Adrenal gland (tissue), 9 donors: ENCODE measurements at regions not wholly inside any gene's neighbourhood (a gene's known extent, or its start where the extent isn't known, plus 50 kb on each side); places are given as distances from the start of the nearest gene placed in this dataset.
"Not testable (repeated sequence)": the region's sequence is repeated elsewhere in the genome, so short reads cannot be mapped to it uniquely, and the experiment has no call there.

Source experiments
- DNase-seq, 7 donors: peaks; one replicate each; pipeline ENCODE4 v3.0.0-alpha.2; 2019 to 2020
- H3K27ac ChIP-seq, 5 donors: fragments of 200-600 bp; sonication (generic) in 4 of 5; 1 replicate in 3 of 5; 2 replicates in 2 of 5; pipeline versions ENCODE4 v1.5.1 to v1.8.0; 2016 to 2020; ENCODE audit warnings: mild to moderate bottlenecking in 1 of 5
- H3K27me3 ChIP-seq: fragments of 200-600 bp; 2 replicates; pipeline ENCODE4 v1.8.0; 2021
- H3K36me3 ChIP-seq, 2 donors: fragments of 200-600 bp; replicated peaks in 1 of 2; 1 replicate in 1 of 2; 2 replicates in 1 of 2; pipeline versions ENCODE4 v1.5.1 to v1.8.0; 2018 to 2022
- H3K4me1 ChIP-seq, 2 donors: fragments of 200-600 bp; replicated peaks in 1 of 2; 1 replicate in 1 of 2; 2 replicates in 1 of 2; pipeline versions ENCODE4 v1.5.1 to v1.8.0; 2018 to 2021
- H3K4me3 ChIP-seq, 4 donors: fragments of 200-600 bp; sonication (generic) in 3 of 4; one replicate each; pipeline ENCODE4 v1.5.1; 2016 to 2018
- H3K9me3 ChIP-seq, 3 donors: fragments of 200-600 bp; sonication (generic) in 1 of 3; replicated peaks in 1 of 3; 1 replicate in 2 of 3; 2 replicates in 1 of 3; pipeline versions ENCODE4 v1.5.1 to v1.8.0; 2016 to 2021
- CTCF ChIP-seq, 6 experiments: fragments of 450-650 bp in 4 of 6; fragments of 200-600 bp in 2 of 6; sonication (generic) in 1 of 6; IDR thresholded peaks; 1 replicate in 5 of 6; 2 replicates in 1 of 6; pipeline versions ENCODE4 v1.5.1 to v1.8.0; 2016 to 2021; ENCODE audit warnings: antibody characterized with exemption in 6 of 6, mild to moderate bottlenecking in 2 of 6, moderate library complexity in 1 of 6
- POLR2A ChIP-seq, 2 donors: fragments of 450-650 bp; IDR thresholded peaks; one replicate each; pipeline ENCODE4 v1.6.1; 2017; ENCODE audit warnings: antibody characterized with exemption in 2 of 2, mild to moderate bottlenecking in 2 of 2, moderate library complexity in 1 of 2
- WGBS, 4 donors: extraction: QIAGEN DNeasy Blood & Tissue Kit in 2 of 4; methylation state at CpG; one replicate each; pipeline versions ENCODE4 v1.1.5 to v1.1.7; 2013 to 2017; 5-methylcytosine and 5-hydroxymethylcytosine counted together
- intact Hi-C, 2 donors: fragments of 100-400 bp; cut with DNase I; formaldehyde crosslinking; loops; one replicate each; pipeline versions ENCODE4 v1.14.1 to v1.15.0; 2022 to 2023
- small RNA-seq, 2 donors: library from RNA; depleted of rRNA; stranded (forward); fragments of <200 nt; gene quantifications; one replicate each; pipeline ENCODE3, GENCODE V24; 2016
- donor health status: healthy with polysubstance abuse.
- donor health status: Bipolar disorder and iron deficiency.
- donor health status: DM: yes; HTN: yes; CAD: no.
- donor health status: DM: no; HTN: no; CAD: no.
- donor health status: DM: no; HTN: no; CAD: no.

GRCh38 chr2:5617796-5618195 is 74.4 kb upstream of the SOX11 start:
- no peak overlapping the region for H3K27ac ChIP-seq
- H3K27me3 ChIP-seq = no peaks in the 10 kb centered on the region
- intact Hi-C loops = no loop called here
- H3K36me3 ChIP-seq = no peaks in the 10 kb centered on the region
- no peaks in the 10 kb centered on the region for H3K9me3 ChIP-seq
- no peaks in the 10 kb centered on the region for H3K4me1 ChIP-seq
- DNase-seq = no peak
- 51 to 61% (median 55%) methylated on average over 2 of the region's 2 CpGs for WGBS, 4 donors
- no peak overlapping the region for H3K4me3 ChIP-seq
- TF ChIP-seq POLR2A (IDR thresholded peaks at IDR 0.05) = no peak
- TF ChIP-seq CTCF (IDR thresholded peaks at IDR 0.05) = no peak

- Histone ChIP-seq H3K27ac (no peak overlapping the region), H3K4me1 (no peaks in the 10 kb centered on the region), H3K9me3 (no peaks in the 10 kb centered on the region), H3K4me3 (no peak overlapping the region), H3K27me3 (no peaks in the 10 kb centered on the region), H3K36me3 (no peaks in the 10 kb centered on the region)
- TF ChIP-seq CTCF (IDR thresholded peaks at IDR 0.05) (no peak), POLR2A (IDR thresholded peaks at IDR 0.05) (no peak)
- no peak for DNase-seq
- 47 to 60% (median 49%) methylated on average over 4 of the region's 4 CpGs for WGBS, 4 donors
- intact Hi-C loops = no loop called here
These were observed 73.9 kb upstream of the SOX11 start for GRCh38 chr2:5618271-5618670.

GRCh38 chr2:5625556-5626065 is 66.6 kb upstream of the SOX11 start:
- H3K36me3 ChIP-seq, H3K4me1 ChIP-seq, H3K27me3 ChIP-seq, intact Hi-C loops, H3K27ac ChIP-seq, H3K9me3 ChIP-seq, DNase-seq, H3K4me3 ChIP-seq: not testable (repeated sequence)
- WGBS, 4 donors = 66 to 73% (median 71%) methylated on average over 5 of the region's 5 CpGs

- H3K36me3 ChIP-seq, H3K4me1 ChIP-seq, H3K4me3 ChIP-seq, DNase-seq, H3K9me3 ChIP-seq, H3K27me3 ChIP-seq, intact Hi-C loops, H3K27ac ChIP-seq: not testable (repeated sequence)
- WGBS, 4 donors = 22 to 33% methylated on average over 2 of the region's 6 CpGs; no CpG with 5 or more reads in 2 of the 4 donors
These were observed 63.7 kb upstream of the SOX11 start for GRCh38 chr2:5628484-5628883.

GRCh38 chr2:5629510-5629909 is 62.7 kb upstream of the SOX11 start:
- 73 to 76% (median 76%) methylated on average over 11 of the region's 11 CpGs for WGBS, 4 donors
- DNase-seq, H3K9me3 ChIP-seq, H3K4me1 ChIP-seq, H3K27me3 ChIP-seq, H3K36me3 ChIP-seq, H3K27ac ChIP-seq, H3K4me3 ChIP-seq, intact Hi-C loops: not testable (repeated sequence)

- H3K36me3 ChIP-seq, DNase-seq, H3K27me3 ChIP-seq, H3K9me3 ChIP-seq, H3K4me3 ChIP-seq, H3K27ac ChIP-seq, intact Hi-C loops, H3K4me1 ChIP-seq: not testable (repeated sequence)
- WGBS, 4 donors = 70 to 87% (median 73%) methylated on average over 2 of the region's 2 CpGs
These were observed 55.1 kb upstream of the SOX11 start for GRCh38 chr2:5637051-5637450.

Small RNA genes lying in the stretch of these regions (small RNA-seq; reads per million reads assigned to genes)
- gene RF00322 (0 reads per million in 2 donors), gene RNU6-649P (0 reads per million in 2 donors)
